ENCODE measurements at regions not wholly inside any gene's neighbourhood (a gene's known extent, or its start where the extent isn't known, plus 50 kb on each side); places are given as distances from the start of the nearest gene placed in this dataset.

DNA sequence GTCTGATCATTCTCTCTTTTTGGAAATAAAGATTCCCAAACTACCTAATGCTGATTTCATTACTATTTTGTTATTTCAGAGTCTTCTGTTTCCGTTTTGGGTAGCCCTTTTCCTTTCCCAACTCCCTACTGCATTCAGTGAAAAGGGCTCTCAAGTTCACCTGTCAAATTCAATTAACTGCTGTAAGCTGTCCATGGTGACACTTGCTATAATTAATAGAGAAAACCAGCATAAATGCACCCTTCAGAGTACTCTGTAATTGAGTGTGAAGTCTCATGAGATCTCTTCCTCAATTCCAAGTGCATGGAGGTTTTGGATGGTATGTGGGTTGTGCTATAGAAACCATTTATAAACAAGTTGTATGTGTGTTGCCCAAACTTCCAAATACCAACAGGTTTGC, 187.2 kb downstream of the RPL10L start:
- no peaks in the 10 kb centered on the region for H4K20me1 ChIP-seq (ENCODE audit: insufficient read depth)
- H3K27ac ChIP-seq (ENCODE audit: low read depth, low read length), result no peak overlapping the region
- H2AFZ ChIP-seq (ENCODE audit: low read depth, low read length, poor library complexity, severe bottlenecking), result no peak overlapping the region
- ChIA-PET RAD21 (ENCODE audit: low non-redundant PET in 1 of 2, low total read pairs in 2 of 2, uncharacterized antibody in 2 of 2, unreplicated experiment in 2 of 2) (no interaction called here), CTCF (no interaction called here), POLR2A (no interaction called here)
- H3K9ac ChIP-seq (ENCODE audit: low read length), result no peak overlapping the region
- no peaks in the 10 kb centered on the region for H3K4me1 ChIP-seq (ENCODE audit: control insufficient read depth in 1 of 2, insufficient read depth in 2 of 2, low read length in 2 of 2)
- intact Hi-C loops (cut with micrococcal nuclease), result no loop called here
- no TSS peak for BruUV-seq (replicated peaks)
- ATAC-seq (no peak), DNase-seq (ENCODE audit: low read depth, low spot score) (no peak)
- no peaks in the 10 kb centered on the region for H3K36me3 ChIP-seq (ENCODE audit: control insufficient read depth in 1 of 2, insufficient read depth in 2 of 2, low read length in 2 of 2)
- TF ChIP-seq, protein P1, sequence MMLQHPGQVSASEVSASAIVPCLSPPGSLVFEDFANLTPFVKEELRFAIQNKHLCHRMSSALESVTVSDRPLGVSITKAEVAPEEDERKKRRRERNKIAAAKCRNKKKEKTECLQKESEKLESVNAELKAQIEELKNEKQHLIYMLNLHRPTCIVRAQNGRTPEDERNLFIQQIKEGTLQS (IDR thresholded peaks at IDR 0.05), result no peak
- no peak for TF ChIP-seq TCF7L2 (IDR thresholded peaks at IDR 0.05; ENCODE audit: borderline replicate concordance, extremely low read depth, insufficient read depth, insufficient read length)
- TF ChIP-seq, protein P2, sequence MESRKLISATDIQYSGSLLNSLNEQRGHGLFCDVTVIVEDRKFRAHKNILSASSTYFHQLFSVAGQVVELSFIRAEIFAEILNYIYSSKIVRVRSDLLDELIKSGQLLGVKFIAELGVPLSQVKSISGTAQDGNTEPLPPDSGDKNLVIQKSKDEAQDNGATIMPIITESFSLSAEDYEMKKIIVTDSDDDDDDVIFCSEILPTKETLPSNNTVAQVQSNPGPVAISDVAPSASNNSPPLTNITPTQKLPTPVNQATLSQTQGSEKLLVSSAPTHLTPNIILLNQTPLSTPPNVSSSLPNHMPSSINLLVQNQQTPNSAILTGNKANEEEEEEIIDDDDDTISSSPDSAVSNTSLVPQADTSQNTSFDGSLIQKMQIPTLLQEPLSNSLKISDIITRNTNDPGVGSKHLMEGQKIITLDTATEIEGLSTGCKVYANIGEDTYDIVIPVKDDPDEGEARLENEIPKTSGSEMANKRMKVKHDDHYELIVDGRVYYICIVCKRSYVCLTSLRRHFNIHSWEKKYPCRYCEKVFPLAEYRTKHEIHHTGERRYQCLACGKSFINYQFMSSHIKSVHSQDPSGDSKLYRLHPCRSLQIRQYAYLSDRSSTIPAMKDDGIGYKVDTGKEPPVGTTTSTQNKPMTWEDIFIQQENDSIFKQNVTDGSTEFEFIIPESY (IDR thresholded peaks at IDR 0.05; ENCODE audit: extremely low read depth, insufficient replicate concordance, low read length), result no peak
- H3K9me3 ChIP-seq (ENCODE audit: control insufficient read depth in 1 of 2, insufficient read depth in 1 of 2, low read depth in 1 of 2, low read length in 2 of 2), result no peaks in the 10 kb centered on the region
- H3K9me2 ChIP-seq (ENCODE audit: insufficient read depth), result no peaks in the 10 kb centered on the region
- H3K4me2 ChIP-seq (ENCODE audit: low read length), result no peak overlapping the region
- no peak overlapping the region for H3K4me3 ChIP-seq (replicated peaks in 1 of 2; ENCODE audit: low read depth in 1 of 2, low read length in 2 of 2)
- no peaks in the 10 kb centered on the region for H3K27me3 ChIP-seq (ENCODE audit: insufficient read depth, low read length)
- H3K79me2 ChIP-seq (ENCODE audit: insufficient read depth, low read length), result no peaks in the 10 kb centered on the region

DNA sequence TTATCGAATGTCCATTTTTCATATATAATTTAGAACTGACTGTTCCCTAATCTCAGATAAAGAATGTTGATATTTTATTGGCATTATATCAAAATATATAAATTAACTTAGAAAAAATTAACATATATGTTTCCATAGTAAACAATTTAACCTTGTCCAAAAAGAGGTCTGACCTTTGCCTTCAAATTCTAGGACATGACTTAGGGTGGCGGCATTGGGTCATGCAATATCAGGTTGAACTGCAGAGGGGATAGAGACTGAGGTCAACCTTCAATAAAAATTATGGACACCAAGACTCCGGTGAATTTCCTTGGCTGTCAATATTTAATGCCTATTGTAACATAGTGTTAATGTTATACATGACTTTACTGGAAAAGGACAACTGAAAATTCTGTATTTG, 199.8 kb downstream of the RPL10L start:
- H3K4me1 ChIP-seq (ENCODE audit: control insufficient read depth in 1 of 2, insufficient read depth in 2 of 2, low read length in 2 of 2), result no peaks in the 10 kb centered on the region
- no peak overlapping the region for H3K4me2 ChIP-seq (ENCODE audit: low read length)
- TF ChIP-seq EZH2 (IDR thresholded peaks at IDR 0.05) (no peak), JUND (IDR thresholded peaks at IDR 0.05) (no peak), CBX3 (IDR thresholded peaks at IDR 0.05; ENCODE audit: low read depth) (no peak), EGR1 (IDR thresholded peaks at IDR 0.05; ENCODE audit: low read depth) (no peak)
- TF ChIP-seq, protein P2 (IDR thresholded peaks at IDR 0.05; ENCODE audit: extremely low read depth, insufficient replicate concordance, low read length), result no peak
- RAD21 ChIA-PET (ENCODE audit: low non-redundant PET in 1 of 2, low total read pairs in 2 of 2, uncharacterized antibody in 2 of 2, unreplicated experiment in 2 of 2), result no interaction called here
- H4K20me1 ChIP-seq (ENCODE audit: insufficient read depth), result no peaks in the 10 kb centered on the region
- H3K4me3 ChIP-seq (replicated peaks in 1 of 2; ENCODE audit: low read depth in 1 of 2, low read length in 2 of 2), result no peak overlapping the region
- no peak for ATAC-seq
- no peak overlapping the region for H3K27ac ChIP-seq (ENCODE audit: low read depth, low read length)
- H2AFZ ChIP-seq (ENCODE audit: low read depth, low read length, poor library complexity, severe bottlenecking), result no peak overlapping the region
- intact Hi-C loops (cut with micrococcal nuclease), result no loop called here
- no peaks in the 10 kb centered on the region for H3K27me3 ChIP-seq (ENCODE audit: insufficient read depth, low read length)
- POLR2A ChIA-PET, result no interaction called here
- H3K36me3 ChIP-seq (ENCODE audit: control insufficient read depth in 1 of 2, insufficient read depth in 2 of 2, low read length in 2 of 2), result no peaks in the 10 kb centered on the region
- no peaks in the 10 kb centered on the region for H3K9me3 ChIP-seq (ENCODE audit: control insufficient read depth in 1 of 2, insufficient read depth in 1 of 2, low read depth in 1 of 2, low read length in 2 of 2)
- BruUV-seq (replicated peaks), result no TSS peak
- no peaks in the 10 kb centered on the region for H3K9me2 ChIP-seq (ENCODE audit: insufficient read depth)
- H3K79me2 ChIP-seq (ENCODE audit: insufficient read depth, low read length), result no peaks in the 10 kb centered on the region
- no peak for DNase-seq (ENCODE audit: low read depth, low spot score)
- no peak overlapping the region for H3K9ac ChIP-seq (ENCODE audit: low read length)
- CTCF ChIA-PET, result no interaction called here

Data from HCT116 (cell line).